ENCODE measurements at regions not wholly inside any gene's neighbourhood (a gene's known extent, or its start where the extent isn't known, plus 50 kb on each side); places are given as distances from the start of the nearest gene placed in this dataset.

DNA sequence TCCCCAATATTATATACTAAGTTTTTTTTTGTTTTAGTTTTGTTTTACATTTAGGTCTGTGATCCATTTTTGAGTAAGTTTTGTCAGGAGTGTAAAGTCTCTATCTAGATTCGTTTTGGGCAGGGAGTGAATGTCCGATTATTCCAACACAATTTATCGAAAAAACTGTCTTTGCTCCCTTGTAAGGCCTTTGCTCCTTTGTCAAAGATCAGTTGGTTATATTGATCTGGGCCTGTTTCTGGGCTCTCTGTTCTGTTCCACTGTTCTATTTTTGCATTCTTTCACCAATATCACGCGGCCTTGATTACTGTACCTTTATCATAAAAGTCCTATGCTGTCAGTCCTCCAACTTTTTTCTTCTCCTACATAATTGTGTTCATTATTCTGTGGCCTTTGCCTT lies 276.5 kb upstream of the ZC3H15 start:
- H3K9me3 ChIP-seq = no peaks in the 10 kb centered on the region

DNA sequence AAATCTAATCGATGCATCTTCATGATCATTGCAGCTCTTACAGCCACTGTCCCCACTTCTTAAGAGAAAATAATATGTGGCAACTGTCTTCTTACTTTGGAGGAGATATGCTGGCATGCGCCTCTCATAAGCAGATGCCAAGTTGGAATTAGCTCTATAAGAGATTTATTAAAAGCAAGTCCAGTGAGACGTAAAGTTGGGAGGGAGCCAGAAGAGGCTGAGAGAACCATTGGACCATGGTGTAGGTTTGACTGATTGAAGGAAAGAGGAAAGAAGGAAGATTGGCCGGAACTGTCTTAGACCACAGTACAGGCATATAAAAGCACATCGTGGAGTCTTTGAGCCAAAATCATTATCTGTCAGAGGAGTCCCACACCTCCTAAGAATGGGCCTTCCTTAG lies 265.7 kb upstream of the ZC3H15 start:
- intact Hi-C loops (cut with DNase I; ENCODE audit: low total_unique reads) = no loop called here
- peaks cover 0 to 20% (median 12%) of the 10 kb centered on the region in 8 donors for H3K9me3 ChIP-seq
- peaks cover 0 to 7% (median 0%) of the 10 kb centered on the region in 6 donors for H3K36me3 ChIP-seq
- H3K27me3 ChIP-seq (replicated peaks in 1 of 7) = no peaks in the 10 kb centered on the region
- H3K27ac ChIP-seq = no peak overlapping the region
- H3K4me1 ChIP-seq = no peaks in the 10 kb centered on the region
- WGBS, 5 donors = 83 to 94% (median 89%) methylated on average over 5 of the region's 5 CpGs
- no peak for TF ChIP-seq POLR2A (IDR thresholded peaks at IDR 0.05)
- TF ChIP-seq, protein P1, sequence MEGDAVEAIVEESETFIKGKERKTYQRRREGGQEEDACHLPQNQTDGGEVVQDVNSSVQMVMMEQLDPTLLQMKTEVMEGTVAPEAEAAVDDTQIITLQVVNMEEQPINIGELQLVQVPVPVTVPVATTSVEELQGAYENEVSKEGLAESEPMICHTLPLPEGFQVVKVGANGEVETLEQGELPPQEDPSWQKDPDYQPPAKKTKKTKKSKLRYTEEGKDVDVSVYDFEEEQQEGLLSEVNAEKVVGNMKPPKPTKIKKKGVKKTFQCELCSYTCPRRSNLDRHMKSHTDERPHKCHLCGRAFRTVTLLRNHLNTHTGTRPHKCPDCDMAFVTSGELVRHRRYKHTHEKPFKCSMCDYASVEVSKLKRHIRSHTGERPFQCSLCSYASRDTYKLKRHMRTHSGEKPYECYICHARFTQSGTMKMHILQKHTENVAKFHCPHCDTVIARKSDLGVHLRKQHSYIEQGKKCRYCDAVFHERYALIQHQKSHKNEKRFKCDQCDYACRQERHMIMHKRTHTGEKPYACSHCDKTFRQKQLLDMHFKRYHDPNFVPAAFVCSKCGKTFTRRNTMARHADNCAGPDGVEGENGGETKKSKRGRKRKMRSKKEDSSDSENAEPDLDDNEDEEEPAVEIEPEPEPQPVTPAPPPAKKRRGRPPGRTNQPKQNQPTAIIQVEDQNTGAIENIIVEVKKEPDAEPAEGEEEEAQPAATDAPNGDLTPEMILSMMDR (IDR thresholded peaks at IDR 0.05 in 8 of 11, conservative IDR thresholded peaks at IDR 0.05 in 3 of 11) = no peak
- no peak for TF ChIP-seq POLR2AphosphoS5 (IDR thresholded peaks at IDR 0.05)
- no peak overlapping the region for H3K4me3 ChIP-seq
- no peak for DNase-seq

More for the DNA sequence above, 276.5 kb upstream of the ZC3H15 start:
- H3K4me3 ChIP-seq = no peak overlapping the region
- 94 to 97% (median 96%) methylated on average over 5 of the region's 5 CpGs for WGBS, 5 donors
- H3K27me3 ChIP-seq (replicated peaks in 1 of 7) = no peaks in the 10 kb centered on the region
- no peaks in the 10 kb centered on the region for H3K4me1 ChIP-seq
- H3K27ac ChIP-seq = no peak overlapping the region
- TF ChIP-seq, protein P1 (IDR thresholded peaks at IDR 0.05 in 8 of 11, conservative IDR thresholded peaks at IDR 0.05 in 3 of 11) = no peak
- no peak for TF ChIP-seq POLR2A (IDR thresholded peaks at IDR 0.05)
- TF ChIP-seq POLR2AphosphoS5 (IDR thresholded peaks at IDR 0.05) = no peak
- DNase-seq = no peak
- no peaks in the 10 kb centered on the region for H3K36me3 ChIP-seq
- intact Hi-C loops (cut with DNase I; ENCODE audit: low total_unique reads) = no loop called here

GRCh38 chr2:186229265-186229664 lies 256.8 kb upstream of the ZC3H15 start:
- 77 to 92% (median 79%) methylated on average over 1 of the region's 1 CpG for WGBS, 5 donors
- Histone ChIP-seq H3K36me3 (peaks cover 0 to 20% (median 3%) of the 10 kb centered on the region in 6 donors), H3K27me3 (replicated peaks in 1 of 7) (no peaks in the 10 kb centered on the region), H3K4me3 (no peak overlapping the region), H3K9me3 (peaks cover 6 to 94% (median 88%) of the 10 kb centered on the region in 8 donors), H3K4me1 (no peaks in the 10 kb centered on the region), H3K27ac (no peak overlapping the region)
- intact Hi-C loops (cut with DNase I; ENCODE audit: low total_unique reads) = no loop called here
- no peak for DNase-seq
- TF ChIP-seq POLR2AphosphoS5 (IDR thresholded peaks at IDR 0.05) (no peak), POLR2A (IDR thresholded peaks at IDR 0.05) (no peak)
- TF ChIP-seq, protein P1 (IDR thresholded peaks at IDR 0.05 in 8 of 11, conservative IDR thresholded peaks at IDR 0.05 in 3 of 11) = no peak

- intact Hi-C loops (cut with DNase I; ENCODE audit: low total_unique reads) = no loop called here
- no peak overlapping the region for H3K27ac ChIP-seq
- H3K4me1 ChIP-seq = no peaks in the 10 kb centered on the region
- 92 to 98% (median 93%) methylated on average over 4 of the region's 4 CpGs for WGBS, 5 donors
- no peak overlapping the region for H3K4me3 ChIP-seq
- H3K27me3 ChIP-seq (replicated peaks in 1 of 7) = no peaks in the 10 kb centered on the region
- H3K36me3 ChIP-seq = no peaks in the 10 kb centered on the region
- H3K9me3 ChIP-seq = peaks cover 0 to 3% (median 0%) of the 10 kb centered on the region in 8 donors
- no peak for TF ChIP-seq POLR2AphosphoS5 (IDR thresholded peaks at IDR 0.05)
- no peak for TF ChIP-seq POLR2A (IDR thresholded peaks at IDR 0.05)
- TF ChIP-seq, protein P1 (IDR thresholded peaks at IDR 0.05 in 8 of 11, conservative IDR thresholded peaks at IDR 0.05 in 3 of 11) = no peak
- no peak for DNase-seq
Measured at GRCh38 chr2:186241874-186242273, 244.2 kb upstream of the ZC3H15 start.

Measured in spleen (tissue), 11 donors.